GM12878 (cell line): ENCODE measurements at regions not wholly inside any gene's neighbourhood (a gene's known extent, or its start where the extent isn't known, plus 50 kb on each side); places are given as distances from the start of the nearest gene placed in this dataset.

Experiments
- ATAC-seq: fragments of 200-7000 bp; cut with Tn5 transposase; 3 replicates; pipeline ENCODE4 v1.9.1; 2020; ENCODE audit warnings: mild to moderate bottlenecking, moderate library complexity
- BruUV-seq: library from RNA; stranded (reverse); fragments of 400-500 nt; replicated peaks from 2 replicates; lab custom pipeline; 2021; lab: Mats Ljungman, UMichigan
- CTCF ChIA-PET: fragments of 300-600 bp; sonication (Branson Sonifier 250); formaldehyde crosslinking; extraction: SDS; loops from one replicate; lab custom pipeline; 2021; ENCODE audit warnings: inconsistent platforms; lab: Yijun Ruan, JAX
- POLR2A ChIA-PET: fragments of 350-600 bp; formaldehyde crosslinking; extraction: SDS; loops from one replicate; lab custom pipeline; 2021; ENCODE audit warnings: inconsistent platforms; lab: Charles Lee
- RAD21 ChIA-PET: fragments of 300-600 bp; sonication (Branson Sonifier 250); formaldehyde crosslinking; loops from one replicate; lab custom pipeline; 2023; ENCODE audit warnings: antibody characterized with exemption; ENCODE audit not compliant: unreplicated experiment; lab: Charles Lee
- SMC1A ChIA-PET: fragments of 300-600 bp; sonication (Branson Sonifier 250); formaldehyde crosslinking; loops from one replicate; lab custom pipeline; 2023; ENCODE audit not compliant: unreplicated experiment, uncharacterized antibody; lab: Charles Lee
- DNase-seq: peaks from one replicate; pipeline ENCODE4 v3.0.0-alpha.2; 2011; ENCODE audit warnings: low read depth, low spot score
- FAIRE-seq: peaks from 3 replicates; lab custom pipeline; 2011; peaks lifted over from hg19 to GRCh38; lab: Jason Lieb, UNC
- H2AFZ ChIP-seq: 2 replicates; pipeline ENCODE4 v1.6.0; 2011; ENCODE audit warnings: low read depth, low read length, control low read depth; ENCODE audit not compliant: control insufficient read depth
- H3K27ac ChIP-seq: 2 replicates; pipeline ENCODE4 v1.5.1; 2011; ENCODE audit warnings: control low read depth; ENCODE audit not compliant: control insufficient read depth, insufficient read depth
- H3K27me3 ChIP-seq, 2 experiments: replicated peaks in 1 of 2; 2 replicates each; pipeline versions ENCODE4 v1.6.0 to v1.6.1; 2011; ENCODE audit warnings: low read length in 1 of 2; ENCODE audit not compliant: control insufficient read depth in 2 of 2, insufficient read depth in 2 of 2
- H3K36me3 ChIP-seq, 2 experiments: 2 replicates each; pipeline ENCODE4 v1.5.1; 2011; ENCODE audit warnings: low read length in 1 of 2; ENCODE audit not compliant: control insufficient read depth in 2 of 2, insufficient read depth in 2 of 2
- H3K4me1 ChIP-seq: 2 replicates; pipeline ENCODE4 v1.6.1; 2011; ENCODE audit warnings: mild to moderate bottlenecking, low read length, moderate library complexity, mixed read lengths; ENCODE audit not compliant: control insufficient read depth, insufficient read depth
- H3K4me2 ChIP-seq: 2 replicates; pipeline ENCODE4 v1.6.0; 2011; ENCODE audit warnings: control low read depth; ENCODE audit not compliant: control insufficient read depth, insufficient read depth
- H3K4me3 ChIP-seq: fragments of 200-600 bp; sonication (generic); 2 replicates; pipeline ENCODE4 v1.5.1; 2016
- H3K79me2 ChIP-seq: 2 replicates; pipeline ENCODE4 v1.6.0; 2011; ENCODE audit warnings: low read length; ENCODE audit not compliant: control insufficient read depth, insufficient read depth
- H3K9ac ChIP-seq: 2 replicates; pipeline ENCODE4 v1.8.0; 2011; ENCODE audit warnings: low read length, control low read depth, mixed read lengths; ENCODE audit not compliant: control insufficient read depth, insufficient read depth
- H3K9me3 ChIP-seq: replicated peaks from 3 replicates; pipeline ENCODE4 v1.5.1; 2011; ENCODE audit warnings: mild to moderate bottlenecking, low read length; ENCODE audit not compliant: control insufficient read depth, insufficient read depth
- H4K20me1 ChIP-seq: 2 replicates; pipeline ENCODE4 v1.6.0; 2011; ENCODE audit not compliant: control insufficient read depth, insufficient read depth
- BACH1 ChIP-seq: fragments of 450-650 bp; IDR thresholded peaks from 2 replicates; pipeline ENCODE4 v1.6.1; 2017; ENCODE audit warnings: mild to moderate bottlenecking, borderline replicate concordance
- BMI1 ChIP-seq: fragments of 450-650 bp; IDR thresholded peaks from 2 replicates; pipeline ENCODE4 v1.6.1; 2016; ENCODE audit warnings: mild to moderate bottlenecking, moderate library complexity, borderline replicate concordance
- CHD1 ChIP-seq: IDR thresholded peaks from 2 replicates; pipeline ENCODE4 v1.6.1; 2012; ENCODE audit warnings: low read depth, low read length, improper control_type of control experiment
- ESRRA ChIP-seq: IDR thresholded peaks from 2 replicates; pipeline ENCODE4 v1.6.1; 2012; ENCODE audit warnings: mild to moderate bottlenecking, low read length, improper control_type of control experiment
- IRF5 ChIP-seq: fragments of 450-650 bp; IDR thresholded peaks from 2 replicates; pipeline ENCODE4 v1.6.1; 2017; ENCODE audit warnings: borderline replicate concordance
- JUND ChIP-seq: IDR thresholded peaks from 2 replicates; pipeline ENCODE4 v1.6.1; 2012; ENCODE audit warnings: low read depth, mild to moderate bottlenecking, low read length, improper control_type of control experiment, moderate library complexity
- LARP7 ChIP-seq: fragments of 450-650 bp; IDR thresholded peaks from 2 replicates; pipeline ENCODE4 v1.6.1; 2017; ENCODE audit warnings: mild to moderate bottlenecking
- NFYB ChIP-seq: IDR thresholded peaks from 2 replicates; pipeline ENCODE4 v1.6.1; 2011; ENCODE audit warnings: low read depth, mild to moderate bottlenecking, low read length, improper control_type of control experiment, moderate library complexity; ENCODE audit not compliant: insufficient read depth
- POLR2A ChIP-seq: IDR thresholded peaks from 2 replicates; pipeline ENCODE4 v1.6.1; 2011; ENCODE audit warnings: low read depth, mild to moderate bottlenecking, low read length
- RAD51 ChIP-seq: fragments of 450-650 bp; IDR thresholded peaks from 2 replicates; pipeline ENCODE4 v1.6.1; 2016; ENCODE audit warnings: moderate library complexity, mild to moderate bottlenecking, inconsistent platforms
- TCF12 ChIP-seq: IDR thresholded peaks from 2 replicates; pipeline ENCODE4 v1.6.1; 2011; ENCODE audit warnings: low read depth, mild to moderate bottlenecking, low read length
- TCF3 ChIP-seq: IDR thresholded peaks from 2 replicates; pipeline ENCODE4 v1.6.1; 2012; ENCODE audit warnings: low read depth, mild to moderate bottlenecking, low read length, borderline replicate concordance; ENCODE audit not compliant: insufficient read depth
- ZBTB33 ChIP-seq: fragments of 450-650 bp; IDR thresholded peaks from 2 replicates; pipeline ENCODE4 v1.6.1; 2017; ENCODE audit warnings: mild to moderate bottlenecking
- ZNF384 ChIP-seq: IDR thresholded peaks from 2 replicates; pipeline ENCODE4 v1.6.1; 2012; ENCODE audit warnings: low read depth, mild to moderate bottlenecking, low read length, improper control_type of control experiment, borderline replicate concordance
- WGBS: methylation state at CpG from one replicate; pipeline ENCODE4 v1.1.6; 2016; ENCODE audit warnings: low lambda C conversion rate; ENCODE audit not compliant: insufficient replicate concordance, insufficient coverage; ENCODE audit errors: missing lambda C conversion rate; 5-methylcytosine and 5-hydroxymethylcytosine counted together
- in situ Hi-C: fragments of 300-500 bp; cut with MboI; formaldehyde crosslinking; loops from 9 replicates; pipeline ENCODE4 v1.14.3; 2018; ENCODE audit warnings: mixed read lengths
- intact Hi-C: fragments of 100-400 bp; cut with micrococcal nuclease; formaldehyde crosslinking; loops from one replicate; pipeline ENCODE4 v1.14.2; 2022; ENCODE audit not compliant: unreplicated experiment

GRCh38 chr6:94124333-94124732 lies 705.0 kb upstream of the EPHA7 start:
- Histone ChIP-seq H3K4me3 (no peak overlapping the region), H3K4me1 (no peaks in the 10 kb centered on the region), H3K79me2 (no peaks in the 10 kb centered on the region), H3K27ac (no peak overlapping the region), H3K9me3 (no peaks in the 10 kb centered on the region), H4K20me1 (no peaks in the 10 kb centered on the region), H3K27me3 (no peaks in the 10 kb centered on the region), H3K9ac (no peak overlapping the region), H2AFZ (no peak overlapping the region), H3K36me3 (no peaks in the 10 kb centered on the region), H3K4me2 (no peak overlapping the region)
- ATAC-seq (no peak), FAIRE-seq (no peak), DNase-seq (no peak)
- BruUV-seq = no TSS peak
- intact Hi-C loops (no loop called here), in situ Hi-C loops (no loop called here)
- TF ChIP-seq CHD1 (no peak), TCF12 (no peak), POLR2A (no peak), IRF5 (no peak), LARP7 (no peak), JUND (no peak), TCF3 (no peak), RAD51 (no peak), NFYB (no peak), ESRRA (no peak), ZNF384 (no peak), ZBTB33 (no peak), BACH1 (no peak), BMI1 (no peak)
- ChIA-PET SMC1A (no interaction called here), CTCF (no interaction called here), POLR2A (no interaction called here), RAD21 (no interaction called here)
- WGBS = 21% methylated on average over 1 of the region's 1 CpG
